Body of pancreas (tissue), 4 donors: ENCODE measurements at regions not wholly inside any gene's neighbourhood (a gene's known extent, or its start where the extent isn't known, plus 50 kb on each side); places are given as distances from the start of the nearest gene placed in this dataset.
"Not testable (repeated sequence)": the region's sequence is repeated elsewhere in the genome, so short reads cannot be mapped to it uniquely, and the experiment has no call there.

Experiments used
- ATAC-seq: fragments of 150-250 bp; one replicate; pipeline ENCODE4 v1.9.1; 2016
- DNase-seq, 4 donors: peaks; one replicate each; pipeline ENCODE4 v3.0.0-alpha.2; 2019
- H3K27ac ChIP-seq, 4 donors: fragments of 200-600 bp; sonication (generic); 1 replicate in 3 of 4; 2 replicates in 1 of 4; pipeline versions ENCODE4 v1.5.1 to v1.6.1; 2016 to 2019; ENCODE audit warnings: mild to moderate bottlenecking in 1 of 4, mixed read lengths in 1 of 4, moderate library complexity in 1 of 4
- H3K27me3 ChIP-seq, 2 donors: fragments of 200-600 bp; sonication (generic); one replicate each; pipeline ENCODE4 v1.6.0; 2016; ENCODE audit warnings: mild to moderate bottlenecking in 1 of 2
- H3K36me3 ChIP-seq, 2 donors: fragments of 200-600 bp; sonication (generic); replicated peaks in 1 of 2; 2 replicates each; pipeline ENCODE4 v1.5.1; 2016; ENCODE audit warnings: low read depth in 2 of 2; ENCODE audit not compliant: insufficient read depth in 1 of 2
- H3K4me1 ChIP-seq: fragments of 200-600 bp; sonication (generic); one replicate; pipeline ENCODE4 v1.6.0; 2016
- H3K4me3 ChIP-seq, 2 donors: fragments of 200-600 bp; sonication (generic); 1 replicate in 1 of 2; 2 replicates in 1 of 2; pipeline ENCODE4 v1.5.1; 2016 to 2019
- H3K9me3 ChIP-seq, 3 donors: fragments of 200-600 bp; sonication (generic); 1 replicate in 2 of 3; 2 replicates in 1 of 3; pipeline ENCODE4 v1.5.1; 2016
- CTCF ChIP-seq, 7 experiments: fragments of 450-650 bp in 4 of 7; fragments of 200-600 bp in 3 of 7; sonication (generic) in 3 of 7; IDR thresholded peaks; one replicate each; pipeline ENCODE4 v1.5.1; 2016 to 2019; ENCODE audit warnings: antibody characterized with exemption in 7 of 7
- POLR2A ChIP-seq, 3 donors: fragments of 450-650 bp; IDR thresholded peaks; one replicate each; pipeline ENCODE4 v1.6.1; 2016; ENCODE audit warnings: antibody characterized with exemption in 3 of 3, mild to moderate bottlenecking in 2 of 3
- WGBS, 2 donors: methylation state at CpG; one replicate each; pipeline ENCODE4 v1.1.5; 2017; 5-methylcytosine and 5-hydroxymethylcytosine counted together
- intact Hi-C: fragments of 100-400 bp; cut with DNase I; formaldehyde crosslinking; loops from one replicate; pipeline ENCODE4 v1.15.1; 2023

GRCh38 chr18:24605444-24605843 is 145.0 kb downstream of the HRH4 start:
- TF ChIP-seq POLR2A (IDR thresholded peaks at IDR 0.05) (no peak), CTCF (IDR thresholded peaks at IDR 0.05) (no peak)
- H3K4me1 ChIP-seq = no peaks in the 10 kb centered on the region
- H3K27ac ChIP-seq = no peak overlapping the region
- ATAC-seq (no peak), DNase-seq (no peak)
- H3K27me3 ChIP-seq = no peaks in the 10 kb centered on the region
- 71 to 90% methylated on average over 1 of the region's 1 CpG for WGBS, 2 donors
- no peak overlapping the region for H3K4me3 ChIP-seq
- H3K9me3 ChIP-seq = no peaks in the 10 kb centered on the region
- intact Hi-C loops = loop anchor here (10.0 kb wide), 3 partner anchors 59 to 119 kb away; no protein-coding TSS in a partner anchor
- no peaks in the 10 kb centered on the region for H3K36me3 ChIP-seq

- no peak for ATAC-seq
- DNase-seq = no peak
- Histone ChIP-seq H3K9me3 (no peaks in the 10 kb centered on the region), H3K4me1 (no peaks in the 10 kb centered on the region), H3K4me3 (no peak overlapping the region), H3K27ac (no peak overlapping the region), H3K27me3 (no peaks in the 10 kb centered on the region), H3K36me3 (no peaks in the 10 kb centered on the region)
- 49 to 54% methylated on average over 7 of the region's 7 CpGs for WGBS, 2 donors
- TF ChIP-seq CTCF (IDR thresholded peaks at IDR 0.05) = no peak
- no peak for TF ChIP-seq POLR2A (IDR thresholded peaks at IDR 0.05)
- intact Hi-C loops = loop anchor here (10.0 kb wide), 3 partner anchors 56 to 116 kb away; no protein-coding TSS in a partner anchor
Measured at GRCh38 chr18:24609254-24609653, 148.8 kb downstream of the HRH4 start.

DNA sequence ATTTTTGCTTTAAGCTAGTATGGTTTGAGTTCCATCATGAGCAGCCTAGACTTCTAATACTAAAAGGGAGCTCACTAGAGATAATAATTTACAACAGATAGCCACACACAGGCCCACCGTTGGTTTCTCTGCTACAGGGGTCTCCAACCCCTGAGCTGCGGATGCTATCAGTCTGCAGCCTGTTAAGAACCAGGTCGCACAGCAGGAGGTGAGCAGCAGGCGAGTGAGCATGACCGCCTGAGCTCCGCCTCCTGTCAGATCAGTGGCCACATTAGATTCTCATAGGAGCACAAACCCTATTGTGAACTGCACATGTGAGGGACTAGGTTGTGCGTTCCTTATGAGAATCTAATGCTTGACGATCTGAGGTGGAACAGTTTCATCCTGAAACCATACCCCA is 150.6 kb downstream of the HRH4 start:
- DNase-seq = no peak
- Histone ChIP-seq H3K36me3 (no peaks in the 10 kb centered on the region), H3K4me3 (no peak overlapping the region), H3K27ac (no peak overlapping the region), H3K9me3 (no peaks in the 10 kb centered on the region), H3K27me3 (no peaks in the 10 kb centered on the region), H3K4me1 (no peaks in the 10 kb centered on the region)
- no peak for TF ChIP-seq POLR2A (IDR thresholded peaks at IDR 0.05)
- no peak for TF ChIP-seq CTCF (IDR thresholded peaks at IDR 0.05)
- 55 to 76% methylated on average over 8 of the region's 8 CpGs for WGBS, 2 donors
- ATAC-seq = no peak
- intact Hi-C loops = no loop called here

- Histone ChIP-seq H3K36me3 (no peaks in the 10 kb centered on the region), H3K27me3 (no peaks in the 10 kb centered on the region), H3K4me3 (no peak overlapping the region), H3K27ac (no peak overlapping the region), H3K9me3 (no peaks in the 10 kb centered on the region), H3K4me1 (no peaks in the 10 kb centered on the region)
- 49 to 56% methylated on average over 3 of the region's 3 CpGs for WGBS, 2 donors
- ATAC-seq (no peak), DNase-seq (no peak)
- TF ChIP-seq CTCF (IDR thresholded peaks at IDR 0.05) (no peak), POLR2A (IDR thresholded peaks at IDR 0.05) (no peak)
- intact Hi-C loops = no loop called here
Measured at GRCh38 chr18:24613896-24614640, 153.6 kb downstream of the HRH4 start.

DNA sequence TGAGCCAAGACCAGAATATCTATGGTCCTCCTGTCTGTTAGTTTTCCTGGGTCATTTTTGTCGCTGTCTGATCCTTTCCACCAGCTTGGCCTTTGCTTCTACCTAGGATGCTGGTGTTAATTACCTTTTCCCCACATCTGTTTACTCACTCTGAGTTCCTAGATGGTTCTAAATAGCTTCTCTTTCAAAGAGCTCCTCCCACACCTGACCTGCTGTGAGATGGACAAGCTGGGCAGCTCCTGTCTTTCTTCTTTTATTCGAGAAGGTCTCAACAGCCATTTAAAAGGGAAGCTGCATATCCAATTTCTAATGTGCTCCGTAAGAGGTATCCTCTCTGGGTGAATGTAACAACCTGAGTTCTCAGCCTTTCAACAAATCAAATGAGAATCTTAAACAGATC is 156.2 kb downstream of the HRH4 start:
- no peak for ATAC-seq

GRCh38 chr18:24624421-24624820 is 164.0 kb downstream of the HRH4 start:
- H3K4me1 ChIP-seq, intact Hi-C loops, H3K4me3 ChIP-seq, H3K27ac ChIP-seq, H3K9me3 ChIP-seq, H3K27me3 ChIP-seq, H3K36me3 ChIP-seq, ATAC-seq, DNase-seq: not testable (repeated sequence)
- WGBS, 2 donors = no CpG with 5 or more reads among the region's 17 CpGs

More for the DNA sequence above, 156.2 kb downstream of the HRH4 start:
- Histone ChIP-seq H3K27me3 (no peaks in the 10 kb centered on the region), H3K9me3 (no peaks in the 10 kb centered on the region), H3K4me1 (no peaks in the 10 kb centered on the region), H3K4me3 (no peak overlapping the region), H3K27ac (no peak overlapping the region), H3K36me3 (no peaks in the 10 kb centered on the region)
- WGBS, 2 donors = 40 to 53% methylated on average over 3 of the region's 3 CpGs
- no peak for DNase-seq
- TF ChIP-seq POLR2A (IDR thresholded peaks at IDR 0.05) = no peak
- no peak for TF ChIP-seq CTCF (IDR thresholded peaks at IDR 0.05)
- intact Hi-C loops = no loop called here
